ENCODE measurements at regions not wholly inside any gene's neighbourhood (a gene's known extent, or its start where the extent isn't known, plus 50 kb on each side); places are given as distances from the start of the nearest gene placed in this dataset.

DNA sequence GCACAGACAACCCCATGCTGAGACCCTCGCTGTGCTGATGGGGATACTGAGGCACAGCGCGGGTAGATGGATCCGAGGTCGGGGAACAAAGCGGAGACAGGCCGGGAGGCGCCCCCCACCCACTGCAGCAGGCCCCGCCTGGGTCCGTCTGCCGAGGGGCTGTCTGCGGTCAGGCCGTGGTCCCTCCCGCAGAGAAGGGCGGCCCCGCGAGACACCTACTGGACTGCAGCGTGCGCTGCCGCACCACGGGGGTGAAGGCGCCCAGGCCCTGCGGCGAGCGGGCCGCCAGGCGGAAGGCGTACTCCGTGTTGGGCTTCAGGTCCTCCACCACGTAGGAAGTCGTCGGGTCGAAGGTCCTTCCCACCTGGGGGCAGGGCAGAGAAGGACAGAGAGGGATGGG lies 101.9 kb downstream of the PTPRS start:
- Histone ChIP-seq H2BK120ac (ENCODE audit: low read depth, low read length) (no peak overlapping the region), H3K27me3 (ENCODE audit: control insufficient read depth in 3 of 3, insufficient read depth in 3 of 3, low read depth in 1 of 3, low read length in 3 of 3) (no peaks in the 10 kb centered on the region), H2BK5ac (ENCODE audit: low read length) (no peak overlapping the region), H3K18ac (ENCODE audit: low read length) (peak overlapping the region; percentile 9), H3K36me3 (replicated peaks in 1 of 2; ENCODE audit: control insufficient read depth in 2 of 2, insufficient read depth in 2 of 2, low read length in 2 of 2) (peaks cover 46 to 86% of the 10 kb centered on the region in 2 donors), H3K4ac (ENCODE audit: low read length) (no peak overlapping the region), H2AK5ac (ENCODE audit: low read depth, low read length) (no peak overlapping the region), H3K27ac (replicated peaks; ENCODE audit: low read length) (no peak overlapping the region), H4K8ac (ENCODE audit: low read depth, low read length) (no peak overlapping the region), H3K9ac (ENCODE audit: low read depth, low read length, poor library complexity) (no peak overlapping the region), H3K4me3 (ENCODE audit: low read length in 2 of 2) (peak overlapping the region in 1 of 2 donors; percentile 10), H3K4me2 (ENCODE audit: insufficient read depth, low read length, poor library complexity, severe bottlenecking) (no peak overlapping the region), H2AFZ (ENCODE audit: low read length) (no peak overlapping the region), H3K4me1 (ENCODE audit: control insufficient read depth in 2 of 2, insufficient read depth in 1 of 2, low read depth in 1 of 2, low read length in 2 of 2) (no peaks in the 10 kb centered on the region), H4K91ac (ENCODE audit: low read depth, low read length, poor library complexity) (no peak overlapping the region), H2BK15ac (ENCODE audit: low read length) (no peak overlapping the region), H2BK12ac (ENCODE audit: low read length) (no peak overlapping the region), H3K14ac (ENCODE audit: low read length) (no peak overlapping the region), H3K9me3 (replicated peaks in 1 of 2; ENCODE audit: control insufficient read depth in 2 of 2, insufficient read depth in 1 of 2, low read depth in 1 of 2, low read length in 2 of 2) (peaks cover 2 to 5% of the 10 kb centered on the region in 2 donors), H3K23ac (ENCODE audit: low read depth, low read length, poor library complexity) (no peak overlapping the region), H3K79me1 (ENCODE audit: low read depth, low read length) (peaks cover 5% of the 10 kb centered on the region)
- no peak for DNase-seq (ENCODE audit: low spot score)
- WGBS, 2 donors (ENCODE audit: extremely low coverage in 2 of 2, insufficient read length in 2 of 2, insufficient replicate concordance in 1 of 2): no CpG with 5 or more reads among the region's 33 CpGs

DNA sequence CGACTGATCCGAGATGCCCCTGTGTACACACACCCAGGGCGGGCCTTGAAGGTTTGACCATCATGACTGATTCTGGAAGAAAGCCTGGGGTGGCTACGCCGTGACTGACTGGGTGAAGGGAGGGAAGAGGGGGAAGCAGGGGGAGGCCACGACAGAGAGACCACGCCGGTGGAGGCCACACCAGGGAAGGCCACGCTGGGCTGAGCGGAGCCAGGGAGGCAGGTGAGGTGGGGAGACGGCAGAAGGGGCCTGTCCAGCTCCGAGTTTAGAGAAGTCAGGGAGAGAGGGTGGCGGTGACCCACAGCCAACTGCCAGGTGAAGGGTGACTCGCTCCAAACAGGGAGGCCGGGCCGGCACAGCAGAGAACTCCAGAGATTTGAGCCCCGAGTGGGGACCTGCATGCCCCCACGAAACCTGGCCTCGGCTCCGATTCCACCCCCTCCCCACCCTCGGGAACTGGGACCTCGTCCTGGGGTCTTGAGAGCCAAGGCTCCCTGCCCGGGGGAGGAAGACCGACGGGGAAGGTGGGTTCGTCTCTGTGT lies 102.6 kb downstream of the PTPRS start:
- WGBS, 2 donors (ENCODE audit: extremely low coverage in 2 of 2, insufficient read length in 2 of 2, insufficient replicate concordance in 1 of 2): no CpG with 5 or more reads among the region's 26 CpGs
- Histone ChIP-seq H3K14ac (ENCODE audit: low read length) (no peak overlapping the region), H3K23ac (ENCODE audit: low read depth, low read length, poor library complexity) (peak overlapping the region; percentile 75), H3K36me3 (replicated peaks in 1 of 2; ENCODE audit: control insufficient read depth in 2 of 2, insufficient read depth in 2 of 2, low read length in 2 of 2) (peaks cover 44 to 84% of the 10 kb centered on the region in 2 donors), H2BK5ac (ENCODE audit: low read length) (no peak overlapping the region), H3K4ac (ENCODE audit: low read length) (no peak overlapping the region), H2AFZ (ENCODE audit: low read length) (no peak overlapping the region), H3K4me2 (ENCODE audit: insufficient read depth, low read length, poor library complexity, severe bottlenecking) (no peak overlapping the region), H3K79me1 (ENCODE audit: low read depth, low read length) (peaks cover 4% of the 10 kb centered on the region), H3K9me3 (replicated peaks in 1 of 2; ENCODE audit: control insufficient read depth in 2 of 2, insufficient read depth in 1 of 2, low read depth in 1 of 2, low read length in 2 of 2) (peaks cover 2 to 5% of the 10 kb centered on the region in 2 donors), H2BK120ac (ENCODE audit: low read depth, low read length) (no peak overlapping the region), H3K27me3 (ENCODE audit: control insufficient read depth in 3 of 3, insufficient read depth in 3 of 3, low read depth in 1 of 3, low read length in 3 of 3) (no peaks in the 10 kb centered on the region), H3K4me3 (ENCODE audit: low read length in 2 of 2) (no peak overlapping the region), H3K27ac (replicated peaks; ENCODE audit: low read length) (no peak overlapping the region), H2AK5ac (ENCODE audit: low read depth, low read length) (no peak overlapping the region), H3K9ac (ENCODE audit: low read depth, low read length, poor library complexity) (peak overlapping the region; percentile 54), H3K4me1 (ENCODE audit: control insufficient read depth in 2 of 2, insufficient read depth in 1 of 2, low read depth in 1 of 2, low read length in 2 of 2) (no peaks in the 10 kb centered on the region), H2BK15ac (ENCODE audit: low read length) (no peak overlapping the region), H3K18ac (ENCODE audit: low read length) (no peak overlapping the region), H2BK12ac (ENCODE audit: low read length) (no peak overlapping the region), H4K91ac (ENCODE audit: low read depth, low read length, poor library complexity) (no peak overlapping the region), H4K8ac (ENCODE audit: low read depth, low read length) (no peak overlapping the region)
- no peak for DNase-seq (ENCODE audit: low spot score)

DNA sequence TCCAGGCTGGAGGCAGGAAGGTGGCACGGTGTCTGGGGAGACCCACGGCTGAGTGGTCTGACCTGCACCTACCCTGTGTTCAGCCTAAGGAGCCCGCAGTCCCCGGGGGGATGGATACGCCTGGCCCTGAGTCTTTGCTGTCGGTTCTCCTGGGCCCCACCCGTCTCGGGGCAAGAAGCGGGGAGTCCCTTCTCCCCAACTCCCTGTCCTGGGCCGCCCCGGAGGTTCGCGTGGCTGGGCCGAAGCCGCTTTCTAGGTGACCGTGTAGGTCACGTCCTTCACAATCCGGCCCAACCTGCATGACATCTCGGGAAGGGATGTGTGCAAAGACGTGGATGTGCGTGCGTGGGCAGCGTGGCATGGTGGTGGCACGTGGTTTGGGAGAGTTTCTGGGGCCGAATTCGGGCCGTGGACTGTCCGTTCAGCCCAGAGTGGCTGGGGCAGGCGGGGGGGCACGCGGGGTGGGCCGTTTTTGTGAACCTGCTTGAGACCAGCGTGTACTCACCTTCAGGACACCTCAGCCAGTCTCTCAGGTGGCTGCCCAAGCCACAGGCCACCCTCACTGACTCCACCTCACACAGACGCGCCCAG lies 103.3 kb downstream of the PTPRS start:
- H2BK12ac ChIP-seq (ENCODE audit: low read length): no peak overlapping the region
- H4K8ac ChIP-seq (ENCODE audit: low read depth, low read length): no peak overlapping the region
- no peaks in the 10 kb centered on the region for H3K4me1 ChIP-seq (ENCODE audit: control insufficient read depth in 2 of 2, insufficient read depth in 1 of 2, low read depth in 1 of 2, low read length in 2 of 2)
- H3K36me3 ChIP-seq (replicated peaks in 1 of 2; ENCODE audit: control insufficient read depth in 2 of 2, insufficient read depth in 2 of 2, low read length in 2 of 2): peaks cover 41 to 85% of the 10 kb centered on the region in 2 donors
- peaks cover 4% of the 10 kb centered on the region for H3K79me1 ChIP-seq (ENCODE audit: low read depth, low read length)
- H3K27me3 ChIP-seq (ENCODE audit: control insufficient read depth in 3 of 3, insufficient read depth in 3 of 3, low read depth in 1 of 3, low read length in 3 of 3): no peaks in the 10 kb centered on the region
- H3K4me2 ChIP-seq (ENCODE audit: insufficient read depth, low read length, poor library complexity, severe bottlenecking): no peak overlapping the region
- H2BK120ac ChIP-seq (ENCODE audit: low read depth, low read length): no peak overlapping the region
- H2AFZ ChIP-seq (ENCODE audit: low read length): no peak overlapping the region
- no peak overlapping the region for H4K91ac ChIP-seq (ENCODE audit: low read depth, low read length, poor library complexity)
- no peak for DNase-seq (ENCODE audit: low spot score)
- WGBS, 2 donors (ENCODE audit: extremely low coverage in 2 of 2, insufficient read length in 2 of 2, insufficient replicate concordance in 1 of 2): no CpG with 5 or more reads among the region's 35 CpGs
- H3K9me3 ChIP-seq (replicated peaks in 1 of 2; ENCODE audit: control insufficient read depth in 2 of 2, insufficient read depth in 1 of 2, low read depth in 1 of 2, low read length in 2 of 2): peaks cover 2 to 5% of the 10 kb centered on the region in 2 donors
- no peak overlapping the region for H3K18ac ChIP-seq (ENCODE audit: low read length)
- no peak overlapping the region for H2BK15ac ChIP-seq (ENCODE audit: low read length)
- H3K4ac ChIP-seq (ENCODE audit: low read length): no peak overlapping the region
- H3K14ac ChIP-seq (ENCODE audit: low read length): no peak overlapping the region
- H2BK5ac ChIP-seq (ENCODE audit: low read length): peak overlapping the region; percentile 29
- no peak overlapping the region for H3K9ac ChIP-seq (ENCODE audit: low read depth, low read length, poor library complexity)
- no peak overlapping the region for H3K23ac ChIP-seq (ENCODE audit: low read depth, low read length, poor library complexity)
- no peak overlapping the region for H2AK5ac ChIP-seq (ENCODE audit: low read depth, low read length)
- no peak overlapping the region for H3K27ac ChIP-seq (replicated peaks; ENCODE audit: low read length)
- no peak overlapping the region for H3K4me3 ChIP-seq (ENCODE audit: low read length in 2 of 2)

DNA sequence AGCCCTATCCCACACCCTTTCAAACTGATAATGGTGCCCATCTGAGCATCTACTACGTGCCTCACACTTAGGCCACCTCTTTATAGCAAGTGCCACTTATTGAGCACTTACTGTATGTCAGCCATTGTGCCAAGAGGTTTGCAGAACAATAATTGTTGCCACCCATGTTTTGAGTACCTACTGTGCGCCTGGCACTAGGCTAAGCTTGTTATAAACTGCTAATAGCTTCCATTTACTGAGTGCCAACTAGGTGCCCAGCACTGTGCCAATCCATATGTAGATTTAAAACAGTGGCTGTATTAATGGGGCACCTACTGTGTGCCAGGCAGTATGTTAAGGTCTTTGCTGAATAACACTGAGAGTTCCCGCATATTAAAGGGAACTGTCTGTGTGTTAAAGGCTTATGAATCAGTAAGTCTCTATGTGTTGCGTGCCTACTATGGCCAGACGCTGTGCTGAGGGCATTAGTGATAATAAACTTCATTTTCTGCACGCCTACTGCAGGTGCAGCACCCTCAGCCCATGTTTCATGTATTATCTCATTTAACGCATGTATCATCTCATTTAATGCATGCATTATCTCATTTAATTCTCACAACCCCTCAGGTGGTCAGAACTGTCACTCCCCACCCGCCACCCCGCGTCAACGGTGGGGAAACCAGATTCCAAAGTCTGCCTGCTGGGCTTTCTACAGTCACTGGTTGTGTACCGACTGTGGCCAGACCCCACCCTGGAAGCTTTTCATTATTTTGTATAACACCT lies 105.0 kb downstream of the PTPRS start:
- H4K8ac ChIP-seq (ENCODE audit: low read depth, low read length): no peak overlapping the region
- peaks cover 4% of the 10 kb centered on the region for H3K79me1 ChIP-seq (ENCODE audit: low read depth, low read length)
- no peak overlapping the region for H3K14ac ChIP-seq (ENCODE audit: low read length)
- no peak overlapping the region for H2BK15ac ChIP-seq (ENCODE audit: low read length)
- no peaks in the 10 kb centered on the region for H3K27me3 ChIP-seq (ENCODE audit: control insufficient read depth in 3 of 3, insufficient read depth in 3 of 3, low read depth in 1 of 3, low read length in 3 of 3)
- no peak overlapping the region for H3K23ac ChIP-seq (ENCODE audit: low read depth, low read length, poor library complexity)
- no peaks in the 10 kb centered on the region for H3K4me1 ChIP-seq (ENCODE audit: control insufficient read depth in 2 of 2, insufficient read depth in 1 of 2, low read depth in 1 of 2, low read length in 2 of 2)
- H3K27ac ChIP-seq (replicated peaks; ENCODE audit: low read length): no peak overlapping the region
- H2AFZ ChIP-seq (ENCODE audit: low read length): no peak overlapping the region
- H2AK5ac ChIP-seq (ENCODE audit: low read depth, low read length): no peak overlapping the region
- no peak overlapping the region for H2BK120ac ChIP-seq (ENCODE audit: low read depth, low read length)
- no peak overlapping the region for H3K4ac ChIP-seq (ENCODE audit: low read length)
- no peak overlapping the region for H4K91ac ChIP-seq (ENCODE audit: low read depth, low read length, poor library complexity)
- peaks cover 4 to 5% of the 10 kb centered on the region in 2 donors for H3K9me3 ChIP-seq (replicated peaks in 1 of 2; ENCODE audit: control insufficient read depth in 2 of 2, insufficient read depth in 1 of 2, low read depth in 1 of 2, low read length in 2 of 2)
- no peak overlapping the region for H2BK12ac ChIP-seq (ENCODE audit: low read length)
- no CpG with 5 or more reads among the region's 12 CpGs for WGBS, 2 donors (ENCODE audit: extremely low coverage in 2 of 2, insufficient read length in 2 of 2, insufficient replicate concordance in 1 of 2)
- no peak overlapping the region for H3K4me3 ChIP-seq (ENCODE audit: low read length in 2 of 2)
- H3K4me2 ChIP-seq (ENCODE audit: insufficient read depth, low read length, poor library complexity, severe bottlenecking): no peak overlapping the region
- peaks cover 41 to 83% of the 10 kb centered on the region in 2 donors for H3K36me3 ChIP-seq (replicated peaks in 1 of 2; ENCODE audit: control insufficient read depth in 2 of 2, insufficient read depth in 2 of 2, low read length in 2 of 2)
- H3K18ac ChIP-seq (ENCODE audit: low read length): no peak overlapping the region
- H2BK5ac ChIP-seq (ENCODE audit: low read length): no peak overlapping the region
- no peak overlapping the region for H3K9ac ChIP-seq (ENCODE audit: low read depth, low read length, poor library complexity)
- DNase-seq (ENCODE audit: low spot score): no peak

Data from neuronal stem cell (in vitro differentiated cells).